Heart left ventricle (tissue), 13 donors: ENCODE measurements at regions not wholly inside any gene's neighbourhood (a gene's known extent, or its start where the extent isn't known, plus 50 kb on each side); places are given as distances from the start of the nearest gene placed in this dataset.

Experiments
- POLR2A ChIP-seq, 2 donors: fragments of 450-650 bp; IDR thresholded peaks; one replicate each; pipeline ENCODE4 v1.6.1; 2017; ENCODE audit warnings: antibody characterized with exemption in 2 of 2, mild to moderate bottlenecking in 2 of 2, moderate library complexity in 2 of 2
- TF ChIP-seq, protein P1 (sequence below), 12 donors: fragments of 200-600 bp; sonication (generic) in 4 of 12; IDR thresholded peaks; one replicate each; pipeline versions ENCODE4 v1.5.0 to v1.8.0; 2018 to 2022; ENCODE audit warnings: antibody characterized with exemption in 12 of 12, mild to moderate bottlenecking in 5 of 12
- donor health status: ischemic (EF 13 %, LVEDD 7.1; RV severe dilation, severe dysfunction).
- donor health status: DM: no; HTN: yes; CAD: no.
- donor health status: DM: no; HTN: no; CAD: no.
- donor health status: ischemic (EF 25% LVEDD 6.9; RV normal size, moderate dysfunction).
- donor health status: ischemic (EF 25% LVEDD 5.7; RV mildly dilated, moderate dysfunction).
- donor health status: ischemic (EF 35%, LVEDD 5.7; RV mildly dilated, moderate dysfunction).
- donor health status: nonischemic (EF 11% LVEDD 7.7; RV severe dilation, severe dysfunction).
- donor health status: DM: yes; HTN: yes; CAD: no.
- donor health status: PGD.
- donor health status: ischemic (EF 29% LVEDD 5.4; RV normal size, mild dysfunction).
- donor health status: nonischemic (EF 23%, LVEDD 6.1; RV moderate dilation, normal function).

DNA sequence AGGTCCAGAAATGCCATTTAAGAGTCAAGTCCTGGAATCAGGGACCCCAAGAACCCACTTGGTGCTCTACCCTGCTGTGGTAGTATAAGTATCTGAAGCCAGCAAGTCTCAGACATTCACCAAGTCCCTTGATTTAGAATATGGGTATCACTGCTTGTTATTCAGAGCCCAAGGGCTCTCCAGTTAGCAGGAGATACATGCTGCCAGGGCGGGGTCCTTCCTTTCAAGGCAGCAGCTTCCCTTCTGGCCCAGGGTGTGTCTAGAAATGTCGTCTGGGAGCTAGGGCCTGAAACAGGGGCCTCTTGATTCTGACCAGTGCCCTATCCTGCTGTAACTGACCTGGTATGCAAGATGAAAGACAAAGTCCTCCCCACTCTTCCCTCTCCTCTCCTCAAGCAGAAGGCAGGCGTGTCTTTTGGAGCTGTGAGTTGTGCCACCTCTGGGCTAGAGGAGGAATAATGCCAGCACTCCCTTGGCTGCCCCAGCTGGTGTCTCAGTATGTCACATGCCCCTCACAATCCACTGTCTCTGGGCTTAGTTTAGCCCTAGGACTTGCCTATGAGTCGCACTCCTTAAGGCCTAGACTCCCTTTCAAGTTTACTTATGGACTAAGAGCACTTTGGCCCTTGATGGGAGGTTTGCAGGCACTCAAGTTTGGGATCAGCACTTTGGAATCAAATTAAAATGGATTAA, 200.2 kb downstream of the MRPL39 start:
- TF ChIP-seq POLR2A (IDR thresholded peaks at IDR 0.05) = no peak
- TF ChIP-seq, protein P1, sequence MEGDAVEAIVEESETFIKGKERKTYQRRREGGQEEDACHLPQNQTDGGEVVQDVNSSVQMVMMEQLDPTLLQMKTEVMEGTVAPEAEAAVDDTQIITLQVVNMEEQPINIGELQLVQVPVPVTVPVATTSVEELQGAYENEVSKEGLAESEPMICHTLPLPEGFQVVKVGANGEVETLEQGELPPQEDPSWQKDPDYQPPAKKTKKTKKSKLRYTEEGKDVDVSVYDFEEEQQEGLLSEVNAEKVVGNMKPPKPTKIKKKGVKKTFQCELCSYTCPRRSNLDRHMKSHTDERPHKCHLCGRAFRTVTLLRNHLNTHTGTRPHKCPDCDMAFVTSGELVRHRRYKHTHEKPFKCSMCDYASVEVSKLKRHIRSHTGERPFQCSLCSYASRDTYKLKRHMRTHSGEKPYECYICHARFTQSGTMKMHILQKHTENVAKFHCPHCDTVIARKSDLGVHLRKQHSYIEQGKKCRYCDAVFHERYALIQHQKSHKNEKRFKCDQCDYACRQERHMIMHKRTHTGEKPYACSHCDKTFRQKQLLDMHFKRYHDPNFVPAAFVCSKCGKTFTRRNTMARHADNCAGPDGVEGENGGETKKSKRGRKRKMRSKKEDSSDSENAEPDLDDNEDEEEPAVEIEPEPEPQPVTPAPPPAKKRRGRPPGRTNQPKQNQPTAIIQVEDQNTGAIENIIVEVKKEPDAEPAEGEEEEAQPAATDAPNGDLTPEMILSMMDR (IDR thresholded peaks at IDR 0.05) = no peak
